ENCODE measurements at regions not wholly inside any gene's neighbourhood (a gene's known extent, or its start where the extent isn't known, plus 50 kb on each side); places are given as distances from the start of the nearest gene placed in this dataset.

GRCh38 chr4:95627709-95628108, 78.9 kb upstream of the UNC5C start:
- H3K36me3 ChIP-seq (replicated peaks; ENCODE audit: insufficient read depth, low read depth): no peaks in the 10 kb centered on the region
- WGBS (ENCODE audit: low lambda C conversion rate, missing lambda C conversion rate): 100% methylated on average over 1 of the region's 1 CpG
- no peak overlapping the region for H3K27ac ChIP-seq
- no peaks in the 10 kb centered on the region for H3K9me3 ChIP-seq (ENCODE audit: low read depth)
- no peaks in the 10 kb centered on the region for H3K9me2 ChIP-seq (replicated peaks; ENCODE audit: insufficient read depth)
- no peak overlapping the region for H2AFZ ChIP-seq
- no peak overlapping the region for H3K4me3 ChIP-seq
- no peaks in the 10 kb centered on the region for H3K4me1 ChIP-seq (ENCODE audit: insufficient read depth)
- no peaks in the 10 kb centered on the region for H4K20me1 ChIP-seq (ENCODE audit: insufficient read depth, poor library complexity, severe bottlenecking)
- no peak for DNase-seq (ENCODE audit: low spot score)
- H3K4me2 ChIP-seq: no peak overlapping the region
- TF ChIP-seq CTCF (IDR thresholded peaks at IDR 0.05; ENCODE audit: poor library complexity) (no peak), EZH2phosphoT487 (IDR thresholded peaks at IDR 0.05; ENCODE audit: low read depth, severe bottlenecking, unreplicated experiment) (no peak), EZH2 (IDR thresholded peaks at IDR 0.05; ENCODE audit: borderline replicate concordance) (no peak)
- no peaks in the 10 kb centered on the region for H3K27me3 ChIP-seq
- H3K79me2 ChIP-seq: no peaks in the 10 kb centered on the region

GRCh38 chr4:95627024-95627605, 78.3 kb upstream of the UNC5C start:
- no peak for TF ChIP-seq CTCF (IDR thresholded peaks at IDR 0.05; ENCODE audit: poor library complexity)
- no peaks in the 10 kb centered on the region for H3K27me3 ChIP-seq
- H3K4me1 ChIP-seq (ENCODE audit: insufficient read depth): no peaks in the 10 kb centered on the region
- no peak overlapping the region for H2AFZ ChIP-seq
- no peaks in the 10 kb centered on the region for H3K9me3 ChIP-seq (ENCODE audit: low read depth)
- H3K9me2 ChIP-seq (replicated peaks; ENCODE audit: insufficient read depth): no peaks in the 10 kb centered on the region
- H3K4me2 ChIP-seq: no peak overlapping the region
- WGBS (ENCODE audit: low lambda C conversion rate, missing lambda C conversion rate): 86% methylated on average over 1 of the region's 1 CpG
- H3K4me3 ChIP-seq: no peak overlapping the region
- DNase-seq (ENCODE audit: low spot score): no peak
- H3K79me2 ChIP-seq: no peaks in the 10 kb centered on the region
- no peak overlapping the region for H3K27ac ChIP-seq
- no peaks in the 10 kb centered on the region for H4K20me1 ChIP-seq (ENCODE audit: insufficient read depth, poor library complexity, severe bottlenecking)
- H3K36me3 ChIP-seq (replicated peaks; ENCODE audit: insufficient read depth, low read depth): no peaks in the 10 kb centered on the region

- Histone ChIP-seq H3K4me3 (no peak overlapping the region), H3K27ac (no peak overlapping the region), H3K4me2 (no peak overlapping the region), H3K4me1 (ENCODE audit: insufficient read depth) (no peaks in the 10 kb centered on the region), H3K79me2 (no peaks in the 10 kb centered on the region), H2AFZ (no peak overlapping the region), H4K20me1 (ENCODE audit: insufficient read depth, poor library complexity, severe bottlenecking) (no peaks in the 10 kb centered on the region), H3K27me3 (no peaks in the 10 kb centered on the region), H3K36me3 (replicated peaks; ENCODE audit: insufficient read depth, low read depth) (no peaks in the 10 kb centered on the region), H3K9me3 (ENCODE audit: low read depth) (no peaks in the 10 kb centered on the region), H3K9me2 (replicated peaks; ENCODE audit: insufficient read depth) (no peaks in the 10 kb centered on the region)
- DNase-seq (ENCODE audit: low spot score): no peak
- TF ChIP-seq CTCF (IDR thresholded peaks at IDR 0.05; ENCODE audit: poor library complexity): no peak
- TF ChIP-seq EZH2 (IDR thresholded peaks at IDR 0.05; ENCODE audit: borderline replicate concordance): no peak
- TF ChIP-seq EZH2phosphoT487 (IDR thresholded peaks at IDR 0.05; ENCODE audit: low read depth, severe bottlenecking, unreplicated experiment): no peak
Measured at GRCh38 chr4:95625020-95625419, 76.2 kb upstream of the UNC5C start.
